NCI-H1092 treated with DMSO at 0.1 percent for 48 hours (cell line): ENCODE measurements at regions not wholly inside any gene's neighbourhood (a gene's known extent, or its start where the extent isn't known, plus 50 kb on each side); places are given as distances from the start of the nearest gene placed in this dataset.

Source experiments
- DNase-seq: peaks from one replicate; lab custom pipeline; 2025; lab: John Stamatoyannopoulos, UW

DNA sequence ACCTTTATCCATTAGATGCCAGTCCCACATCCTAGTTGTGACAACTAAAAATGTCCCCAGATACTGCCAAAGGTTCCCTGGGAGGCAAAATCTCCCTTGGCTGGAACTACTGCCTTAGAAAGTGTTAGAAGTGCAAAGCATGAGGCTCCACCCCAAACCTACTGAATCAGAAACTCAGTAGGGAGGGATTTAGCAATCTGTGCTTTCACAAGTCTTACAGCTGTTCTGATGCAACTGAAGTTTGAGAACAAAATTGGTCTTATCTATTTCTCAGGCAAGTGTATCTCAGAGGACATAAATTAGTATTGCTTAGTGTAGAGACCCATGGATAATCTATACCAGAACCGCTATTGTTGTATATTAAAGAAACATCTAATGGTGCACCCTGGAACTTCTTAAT lies 70.2 kb downstream of the CLDN1 start:
- no peak for DNase-seq

DNA sequence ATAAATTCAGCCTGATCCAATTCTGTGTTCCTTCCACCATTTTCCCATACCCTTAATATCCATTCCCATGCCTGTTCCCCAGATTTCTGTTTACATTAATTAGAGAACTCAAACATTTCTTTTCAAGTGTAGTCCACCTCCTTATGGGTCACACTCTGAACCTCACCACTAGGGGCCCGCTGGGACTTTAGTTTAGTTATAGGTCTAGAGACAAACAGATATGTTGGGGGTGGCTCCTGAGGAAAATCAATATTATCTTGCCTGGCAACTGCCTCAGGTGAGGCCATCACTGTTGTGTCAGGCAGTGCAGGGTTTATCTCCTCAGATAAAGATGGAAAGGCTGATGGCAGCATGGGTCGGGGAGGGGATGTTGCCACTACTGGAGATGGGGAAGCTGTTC lies 72.8 kb downstream of the CLDN1 start:
- DNase-seq, result no peak

DNA sequence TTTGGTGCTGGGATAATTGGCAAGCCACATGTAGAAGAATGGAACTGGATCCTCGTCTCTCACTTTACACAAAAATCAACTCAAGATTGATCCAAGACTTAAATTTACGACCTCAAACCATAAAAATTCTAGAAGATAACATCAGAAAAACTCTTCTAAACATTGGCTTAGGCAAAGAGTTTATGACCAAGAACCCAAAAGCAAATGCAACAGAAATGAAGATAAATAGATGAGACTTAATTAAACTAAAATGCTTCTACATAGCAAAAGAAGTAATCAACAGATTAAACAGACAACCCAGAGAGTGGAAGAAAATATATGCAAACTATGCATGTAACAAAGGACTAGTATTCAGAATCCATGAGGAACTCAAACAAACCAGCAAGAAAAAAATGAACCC lies 80.1 kb downstream of the CLDN1 start:
- no peak for DNase-seq

DNA sequence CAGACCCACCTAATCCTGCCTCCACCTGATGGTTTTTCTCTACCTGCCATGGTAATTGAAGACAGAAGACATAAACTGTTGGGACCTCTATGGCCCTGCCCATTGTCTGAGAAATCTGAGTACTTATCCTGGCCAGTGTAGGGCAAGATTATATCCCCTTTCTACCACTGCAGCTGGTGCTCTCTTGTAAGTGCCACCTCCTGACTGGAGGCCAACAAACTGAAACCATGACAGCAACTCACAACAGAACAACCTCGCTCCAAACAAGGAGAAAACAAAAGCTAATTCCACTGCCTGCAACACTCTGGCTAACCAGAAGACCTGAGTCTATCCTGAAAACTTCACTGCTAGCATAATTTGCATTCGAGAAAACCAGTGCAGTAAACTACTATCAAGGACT lies 82.9 kb downstream of the CLDN1 start:
- no peak for DNase-seq

DNA sequence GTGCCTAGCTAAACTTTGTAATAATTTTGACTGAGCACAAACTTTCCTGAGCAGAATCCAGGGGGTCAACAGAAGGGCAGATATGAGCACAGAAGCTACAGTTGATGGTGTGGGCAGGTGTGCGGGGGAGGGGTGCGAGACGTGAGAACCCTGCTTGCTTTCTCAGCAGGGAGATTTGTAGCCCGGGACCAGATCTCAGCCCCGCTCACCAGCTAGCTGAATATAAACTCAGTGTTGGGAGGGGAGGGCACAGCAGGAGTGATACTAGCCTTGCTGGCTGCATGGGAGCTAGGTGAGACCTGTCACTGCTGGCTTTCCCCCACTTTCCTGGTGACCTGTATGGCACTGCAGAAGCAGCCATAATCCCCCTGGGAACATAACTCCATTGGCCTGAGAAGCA lies 83.4 kb downstream of the CLDN1 start:
- no peak for DNase-seq

DNA sequence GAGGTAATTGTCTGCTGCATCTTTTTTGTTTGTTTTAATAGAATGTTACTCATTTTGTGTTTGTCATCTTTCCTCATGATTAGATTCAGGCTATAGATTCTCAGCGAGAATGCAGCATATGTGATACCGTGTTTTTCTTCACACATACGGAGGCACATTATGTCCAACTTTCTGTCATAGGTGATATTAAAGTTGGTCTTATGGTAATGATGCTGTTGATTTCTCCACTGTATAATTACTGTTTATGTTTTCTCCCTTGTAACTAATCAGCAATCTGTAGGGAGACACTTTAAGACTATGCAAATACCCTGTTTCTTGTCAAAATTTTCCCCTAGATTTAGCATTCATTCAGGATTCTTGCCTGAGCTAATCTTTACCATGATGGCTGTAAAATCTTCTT lies 87.6 kb downstream of the CLDN1 start:
- DNase-seq, result no peak

DNA sequence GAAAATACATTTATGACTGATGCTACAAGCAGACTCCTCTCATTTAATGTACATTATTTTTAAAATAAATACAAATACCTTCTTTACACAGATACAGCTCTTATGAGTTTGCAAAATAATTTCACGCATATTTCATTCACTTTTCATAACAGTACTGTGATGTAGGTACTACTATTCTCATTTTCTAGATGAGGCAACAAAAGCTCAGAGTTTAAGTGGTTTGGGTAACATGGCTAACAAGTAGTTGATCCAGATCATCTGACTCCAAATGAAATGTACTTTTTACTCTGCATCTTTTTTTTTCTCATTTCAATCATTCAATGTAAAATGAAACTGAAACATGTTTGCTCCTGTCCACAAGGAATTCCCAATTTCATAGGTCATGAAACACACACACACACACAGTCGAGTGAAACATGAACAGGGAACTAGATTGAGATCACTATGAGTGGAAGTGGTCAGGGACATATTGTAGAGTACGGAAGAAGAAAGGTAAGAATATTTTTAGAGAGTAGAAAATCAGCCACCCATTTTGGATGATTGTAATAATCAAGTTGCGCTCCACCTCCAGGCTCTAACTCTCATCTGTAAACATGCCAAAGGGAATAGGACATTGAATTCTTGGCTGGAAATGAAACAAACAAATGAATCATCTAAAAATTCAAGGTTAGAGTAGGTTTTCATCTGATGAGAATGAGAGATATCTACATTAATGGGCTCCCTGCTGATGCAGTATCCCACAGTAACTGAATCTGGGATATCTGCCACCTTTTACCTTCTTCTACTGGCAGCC lies 92.4 kb downstream of the CLDN1 start:
- no peak for DNase-seq

DNA sequence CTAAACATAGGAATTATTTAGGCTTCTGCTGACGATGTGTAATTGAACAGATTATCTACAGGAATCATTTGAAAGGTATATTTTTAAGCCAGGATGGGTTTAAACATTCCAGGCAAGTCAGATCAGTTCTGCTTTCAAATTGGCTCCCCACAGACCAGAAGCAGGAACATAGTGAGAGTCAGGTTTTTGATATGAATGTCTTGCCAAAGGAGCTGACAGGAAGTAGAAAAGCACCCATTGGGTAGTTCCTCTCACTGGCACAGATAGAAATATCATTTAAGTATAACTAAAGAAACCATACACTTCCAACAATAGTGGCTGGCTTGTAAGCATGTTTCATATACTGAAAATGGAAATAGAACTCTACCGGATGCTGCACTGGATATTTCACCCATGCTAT lies 95.2 kb downstream of the CLDN1 start:
- DNase-seq, result no peak

DNA sequence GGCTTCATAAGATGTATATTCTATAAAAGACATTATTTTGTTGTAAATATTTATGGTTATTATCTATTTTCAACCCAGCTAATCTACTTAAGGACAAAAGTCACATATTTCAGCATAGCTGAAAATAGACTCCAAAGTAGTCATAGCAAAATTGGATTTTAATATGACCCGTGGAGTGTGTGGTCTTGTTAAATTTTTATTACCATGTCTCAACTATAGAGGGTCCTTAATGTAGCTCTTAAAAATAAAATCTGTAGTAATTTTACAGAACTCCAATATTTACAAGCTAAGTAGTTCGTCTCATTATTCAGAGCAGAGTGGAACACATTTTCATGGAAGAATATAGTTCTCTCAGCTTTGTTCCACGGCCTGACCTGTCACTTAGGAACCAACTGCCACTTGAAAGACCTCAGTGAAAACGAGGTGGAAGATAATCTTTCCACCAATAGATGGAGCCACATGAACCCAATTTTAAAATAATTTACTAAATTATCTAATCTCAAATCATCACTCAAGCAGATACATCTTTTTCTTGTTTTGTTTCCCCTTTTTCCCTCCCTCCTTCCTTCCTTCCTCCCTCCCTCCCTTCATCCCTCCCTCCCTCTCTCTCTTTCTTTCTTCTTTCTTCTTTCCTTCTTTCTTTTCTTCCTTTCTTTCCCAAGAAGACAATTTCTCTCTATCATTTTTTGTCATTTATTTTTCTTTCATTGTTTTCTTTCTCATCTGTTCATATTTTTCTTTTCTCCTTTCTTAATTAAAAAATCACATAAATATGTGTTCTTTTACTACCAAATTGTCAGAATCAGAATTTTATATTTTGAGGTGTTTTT lies 97.2 kb downstream of the CLDN1 start:
- peak; percentile 3 for DNase-seq

DNA sequence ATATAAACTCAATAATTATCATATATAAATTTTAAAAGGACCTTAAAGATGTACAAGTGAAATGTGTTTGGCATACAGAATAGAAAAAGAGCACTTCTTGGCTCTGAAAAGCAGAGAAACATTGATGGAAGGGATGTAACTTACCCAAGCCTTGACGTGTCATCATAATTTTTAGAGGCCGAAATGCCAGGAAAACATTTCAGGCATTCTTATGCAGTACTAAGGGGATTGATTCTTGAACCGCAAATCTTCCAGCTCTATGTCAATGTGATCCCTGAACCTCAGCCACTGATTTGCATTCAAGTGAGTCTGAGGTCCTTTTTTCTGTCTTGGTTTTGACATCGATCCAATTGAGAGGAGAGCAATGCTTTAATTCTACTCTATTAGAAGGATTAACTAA lies 97.8 kb downstream of the CLDN1 start:
- no peak for DNase-seq

DNA sequence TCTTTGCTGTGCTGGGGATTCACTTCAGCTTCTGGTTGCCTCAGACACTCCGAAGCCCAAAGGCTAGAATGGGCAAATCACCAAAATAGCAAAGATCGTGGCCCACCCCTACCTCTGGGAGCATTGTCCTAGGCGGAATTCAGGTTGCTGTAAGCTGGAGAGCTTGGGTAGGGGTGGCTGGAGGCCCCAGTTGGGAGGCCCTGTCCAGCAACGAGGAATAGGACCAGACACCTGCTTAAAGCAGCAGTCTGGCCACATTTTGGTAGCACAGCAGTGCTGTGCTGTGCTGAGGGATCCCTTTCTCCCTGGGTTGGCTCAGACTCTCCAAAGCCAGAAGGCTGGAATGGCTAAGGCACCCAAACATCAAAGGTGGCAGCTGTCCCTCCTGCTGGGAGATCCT lies 99.3 kb downstream of the CLDN1 start:
- DNase-seq, result no peak

DNA sequence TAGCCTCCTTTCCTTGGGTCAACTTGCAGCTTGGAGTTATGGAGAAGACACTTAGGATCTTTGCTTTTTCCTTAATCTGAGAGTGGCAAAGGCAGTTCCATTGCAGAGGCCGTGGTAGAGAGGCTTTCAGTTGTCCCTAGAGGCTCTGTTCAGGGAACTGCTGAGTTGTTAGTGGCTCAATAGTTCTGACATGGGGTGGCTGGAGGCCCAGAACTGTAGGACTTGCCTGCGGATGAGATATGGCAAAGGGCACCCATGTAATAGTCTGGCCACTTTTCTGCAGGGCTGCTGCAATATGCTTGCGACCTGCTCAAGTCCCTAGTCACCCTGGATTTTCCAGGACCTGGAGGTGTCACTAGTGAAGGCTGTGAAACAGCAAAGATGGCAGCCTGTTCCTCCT lies 99.9 kb downstream of the CLDN1 start:
- no peak for DNase-seq

DNA sequence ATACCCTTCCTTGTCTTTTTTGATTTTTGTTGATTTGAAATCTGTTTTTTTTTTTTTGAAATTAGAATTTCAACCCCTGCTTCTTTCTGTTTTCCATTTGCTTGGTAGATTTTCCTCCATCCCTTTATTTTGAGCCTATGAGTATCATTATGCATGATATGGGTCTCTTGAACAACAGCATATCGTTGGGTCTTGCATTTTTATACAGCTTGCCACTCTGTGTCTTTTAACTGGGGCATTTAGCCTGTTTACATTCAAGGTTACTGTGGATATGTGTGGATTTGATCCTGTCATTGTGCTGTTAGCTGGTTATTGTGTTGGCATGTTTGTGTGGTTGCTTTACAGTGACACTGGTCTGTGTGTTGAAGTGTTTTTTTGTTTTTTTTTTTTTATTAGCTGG lies 99.7 kb upstream of the P3H2 start:
- no peak for DNase-seq

DNA sequence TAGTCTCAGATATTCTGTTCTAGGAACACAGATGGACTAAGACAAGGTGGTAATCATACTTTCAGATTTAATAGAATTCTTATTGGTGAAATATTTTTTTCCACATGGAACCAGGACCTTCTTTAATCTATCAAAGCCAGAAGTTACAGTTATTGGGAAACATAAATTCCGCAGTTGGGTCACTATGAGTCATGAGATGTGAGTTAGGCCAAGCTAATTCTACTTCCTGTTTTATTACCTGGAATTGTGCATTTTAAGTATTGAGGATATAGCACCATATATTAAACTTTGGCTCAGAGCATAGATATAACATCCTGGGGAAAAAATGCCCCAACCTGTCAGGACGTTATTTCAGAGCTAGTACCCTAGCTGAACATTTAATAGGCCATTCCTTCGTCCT lies 96.4 kb upstream of the P3H2 start:
- no peak for DNase-seq

DNA sequence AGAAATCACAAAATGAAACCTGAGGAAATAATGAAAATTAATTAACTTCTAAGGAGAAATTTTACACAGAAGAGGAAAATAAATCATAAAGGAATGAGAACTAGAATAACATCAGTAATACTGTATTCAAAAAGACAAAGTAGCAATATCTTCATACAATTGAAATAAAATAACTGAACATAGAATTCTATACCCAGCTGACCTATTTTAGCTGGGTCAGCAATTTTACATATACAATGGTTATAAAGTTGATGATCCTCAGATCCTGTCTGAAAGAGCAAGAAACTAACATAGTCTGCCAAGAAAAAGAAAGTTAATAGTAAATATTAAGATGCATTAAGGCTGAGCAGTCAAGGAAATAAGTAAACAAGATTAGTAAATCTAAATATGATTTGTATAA lies 93.0 kb upstream of the P3H2 start:
- no peak for DNase-seq

DNA sequence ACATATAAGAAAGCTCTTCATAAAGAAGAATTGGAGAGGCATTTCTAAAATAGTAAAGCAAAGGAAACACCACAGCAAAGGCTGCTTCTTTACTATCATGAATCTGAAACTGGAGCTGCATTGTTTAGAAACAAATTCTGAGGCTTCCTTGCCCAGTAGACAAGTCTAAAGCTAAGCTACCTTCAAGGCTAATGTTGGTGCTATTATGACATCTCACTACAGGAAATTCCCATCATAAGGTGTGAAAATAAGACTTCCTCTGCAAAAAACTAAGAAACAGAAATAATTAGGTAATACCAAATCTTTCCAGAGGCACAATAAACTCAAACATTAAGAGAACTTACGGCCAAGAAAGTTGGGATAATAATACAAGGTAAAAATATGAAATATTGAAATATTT lies 89.9 kb upstream of the P3H2 start:
- DNase-seq, result no peak

DNA sequence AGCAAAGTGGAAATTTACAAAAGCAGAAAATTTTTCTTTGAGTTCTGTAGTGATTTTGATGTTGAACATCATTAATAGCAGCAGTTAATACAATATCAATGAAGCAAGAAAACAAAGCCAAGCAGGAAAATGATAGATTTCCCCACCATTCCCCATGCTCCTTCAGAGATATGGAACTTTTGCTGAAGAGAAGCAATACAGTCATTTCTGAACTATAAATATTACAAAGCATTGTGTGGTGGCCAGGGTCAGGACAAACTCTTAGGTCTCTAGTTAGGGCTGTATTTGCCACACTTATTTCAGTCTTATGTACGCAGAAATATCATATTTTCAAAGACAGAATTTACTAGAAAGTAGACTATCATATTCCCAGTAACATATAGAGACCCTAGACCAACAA lies 88.8 kb upstream of the P3H2 start:
- no peak for DNase-seq

DNA sequence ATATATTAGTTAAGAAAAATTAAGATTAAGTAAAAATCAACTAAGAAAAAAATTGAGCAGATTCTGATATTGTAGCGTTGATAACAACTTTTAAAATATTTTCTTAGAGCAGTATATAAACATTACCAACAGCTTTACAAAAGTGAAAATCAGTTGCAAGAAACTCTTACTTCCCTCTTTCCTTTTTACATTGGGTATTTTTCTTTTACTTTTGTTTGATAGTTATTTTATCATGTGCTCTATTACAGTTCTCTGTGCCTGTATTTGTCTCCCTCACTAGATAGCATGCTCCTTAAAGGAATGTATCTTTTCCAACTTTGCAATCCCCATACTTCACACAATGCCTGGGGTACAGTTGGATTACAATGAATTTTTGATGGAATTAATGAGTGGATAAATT lies 87.5 kb upstream of the P3H2 start:
- DNase-seq, result no peak

DNA sequence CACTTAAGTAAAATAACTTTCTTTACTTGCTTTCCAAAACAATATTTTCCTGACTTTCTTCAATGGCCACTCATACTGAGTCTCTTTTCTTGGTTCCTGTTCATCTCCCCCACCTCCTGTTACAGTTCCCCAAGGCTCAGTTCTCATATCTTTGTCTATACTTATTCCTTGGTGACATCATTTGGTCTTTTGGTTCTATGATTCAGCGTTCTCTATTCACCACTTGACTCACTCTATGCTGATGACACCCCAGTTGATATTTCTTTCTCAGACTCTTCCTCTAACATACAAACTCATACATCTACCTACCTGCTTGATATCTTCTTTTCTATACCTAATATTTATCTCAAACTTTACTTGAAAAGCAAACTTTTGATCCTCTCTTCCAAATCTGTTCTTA lies 85.0 kb upstream of the P3H2 start:
- no peak for DNase-seq

DNA sequence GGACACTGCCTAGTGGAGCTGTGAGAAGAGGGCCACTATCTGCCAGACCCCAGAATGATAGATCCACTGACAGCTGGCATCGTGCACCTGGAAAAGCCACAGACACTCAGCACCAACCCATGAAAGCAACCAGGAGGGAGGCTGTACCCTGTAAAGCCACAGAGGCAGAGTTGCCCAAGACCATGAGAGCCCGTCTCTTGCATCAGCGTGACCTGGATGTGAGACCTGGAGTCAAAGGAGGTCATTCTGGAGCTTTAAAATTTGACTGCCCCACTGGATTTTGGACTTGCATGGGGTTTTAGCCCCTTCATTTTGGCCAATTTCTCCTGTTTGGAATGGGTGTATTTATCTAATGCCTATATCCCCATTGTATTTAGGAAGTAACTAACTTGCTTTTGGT lies 83.5 kb upstream of the P3H2 start:
- no peak for DNase-seq

DNA sequence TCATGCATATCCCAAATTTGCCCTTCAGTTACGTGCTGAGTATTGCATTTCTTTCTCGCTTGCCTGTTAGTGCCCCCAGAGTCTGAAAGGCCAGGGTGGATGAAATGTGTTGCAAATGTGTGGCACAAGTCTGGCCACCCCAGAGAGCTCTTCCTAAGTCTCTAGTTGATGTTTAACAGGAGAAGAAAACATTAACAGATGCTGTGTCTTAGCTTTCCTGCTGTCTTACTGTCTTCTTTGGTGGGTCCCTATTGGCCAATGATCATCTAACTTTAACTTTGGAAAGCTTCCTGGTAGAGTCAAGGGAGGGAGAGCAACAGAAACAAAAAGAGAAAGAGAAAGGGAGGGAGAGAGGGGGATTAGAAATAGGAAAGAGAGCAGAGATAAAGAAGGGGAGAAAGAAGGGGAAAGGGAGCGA lies 76.7 kb upstream of the P3H2 start:
- no peak for DNase-seq

DNA sequence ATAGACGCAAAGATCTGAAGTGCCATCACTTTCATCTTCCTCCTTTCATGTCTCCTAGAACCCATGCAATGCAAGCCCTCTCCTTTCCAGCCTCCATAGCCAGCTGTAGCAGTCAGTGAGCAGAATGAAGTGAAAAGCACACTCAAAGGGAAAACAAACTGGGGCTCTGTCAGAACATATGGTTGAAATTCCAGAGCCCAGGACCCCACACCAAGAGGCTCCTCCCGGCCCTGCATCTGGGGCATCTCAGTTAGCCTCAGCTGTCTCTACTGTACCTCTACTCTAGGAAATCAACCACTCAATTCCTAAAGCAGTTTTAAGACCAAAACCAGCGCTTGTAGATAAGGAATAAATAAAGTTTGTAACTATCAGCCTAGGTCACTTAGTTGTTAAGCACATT lies 73.8 kb upstream of the P3H2 start:
- no peak for DNase-seq

DNA sequence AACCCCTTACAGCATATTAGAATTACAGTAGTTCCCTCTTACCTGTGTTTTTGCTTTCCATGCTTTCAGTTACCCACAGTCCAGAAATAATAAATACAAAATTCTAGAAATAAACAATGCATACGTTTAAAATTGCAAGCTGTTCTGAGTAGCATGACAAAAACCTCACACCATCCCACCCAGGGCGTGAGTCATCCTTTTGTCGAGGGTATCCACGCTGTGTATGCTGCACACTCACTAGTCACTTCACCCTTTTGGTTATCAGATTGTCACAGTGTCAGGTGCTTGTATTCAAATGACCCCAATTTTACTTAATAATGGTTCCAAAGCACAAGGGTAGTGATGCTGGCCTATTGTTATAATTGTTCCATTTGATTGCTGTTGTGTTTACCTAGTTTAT lies 72.5 kb upstream of the P3H2 start:
- DNase-seq, result no peak

DNA sequence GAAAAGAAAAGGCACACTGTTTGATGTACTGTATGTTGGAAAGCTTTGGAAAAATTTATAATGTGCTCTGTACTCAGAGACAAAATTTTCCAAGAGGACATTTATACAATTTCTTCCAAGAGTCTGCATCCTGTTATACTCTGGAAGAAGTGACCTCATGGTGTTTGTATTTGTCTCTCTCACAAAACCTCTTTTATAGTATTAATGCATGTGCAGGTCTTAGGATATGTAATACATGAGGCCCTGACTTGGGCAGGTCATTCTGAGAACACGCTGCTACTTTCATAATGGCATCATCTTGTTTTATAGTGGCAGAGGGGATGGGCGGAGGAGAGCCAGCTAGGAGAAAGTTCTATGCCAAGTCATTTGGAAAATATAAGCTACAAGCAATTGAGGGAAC lies 72.0 kb upstream of the P3H2 start:
- DNase-seq, result no peak
